Kidney (tissue), 13 donors: ENCODE measurements at regions not wholly inside any gene's neighbourhood (a gene's known extent, or its start where the extent isn't known, plus 50 kb on each side); places are given as distances from the start of the nearest gene placed in this dataset.

ENCODE experiments used
- DNase-seq, 5 donors: peaks; one replicate each; pipeline ENCODE4 v3.0.0-alpha.2; 2013 to 2020
- FAIRE-seq: peaks from 2 replicates; lab custom pipeline; 2012; peaks lifted over from hg19 to GRCh38; lab: Jason Lieb, UNC
- H3K27ac ChIP-seq, 2 donors: one replicate each; pipeline ENCODE4 v1.7.0; 2013; ENCODE audit warnings: low read depth in 2 of 2, low read length in 2 of 2, inconsistent platforms in 1 of 2
- H3K27me3 ChIP-seq: one replicate; pipeline ENCODE4 v1.7.1; 2013; ENCODE audit warnings: low read length, inconsistent platforms; ENCODE audit not compliant: control insufficient read depth, insufficient read depth
- H3K36me3 ChIP-seq, 3 donors: one replicate each; pipeline versions ENCODE4 v1.7.0 to v1.7.1; 2013; ENCODE audit warnings: low read length in 3 of 3, control low read depth in 1 of 3, inconsistent platforms in 1 of 3; ENCODE audit not compliant: insufficient read depth in 3 of 3, control insufficient read depth in 2 of 3
- H3K4me1 ChIP-seq, 3 donors: one replicate each; pipeline versions ENCODE4 v1.7.0 to v1.7.1; 2013; ENCODE audit warnings: low read length in 3 of 3, inconsistent platforms in 1 of 3, low read depth in 1 of 3; ENCODE audit not compliant: control insufficient read depth in 2 of 3, insufficient read depth in 2 of 3
- H3K4me3 ChIP-seq, 3 donors: one replicate each; pipeline versions ENCODE4 v1.7.0 to v1.8.1; 2013; ENCODE audit warnings: low read length in 3 of 3, control low read depth in 1 of 3, inconsistent platforms in 1 of 3
- H3K9ac ChIP-seq, 3 donors: one replicate each; pipeline versions ENCODE4 v1.7.0 to v1.7.1; 2013; ENCODE audit warnings: low read length in 3 of 3, control low read depth in 1 of 3, inconsistent platforms in 1 of 3
- H3K9me3 ChIP-seq, 3 donors: one replicate each; pipeline versions ENCODE4 v1.7.0 to v1.7.1; 2013; ENCODE audit warnings: low read length in 3 of 3, control low read depth in 1 of 3, inconsistent platforms in 1 of 3; ENCODE audit not compliant: control insufficient read depth in 2 of 3, insufficient read depth in 1 of 3
- intact Hi-C: fragments of 100-400 bp; cut with DNase I; formaldehyde crosslinking; loops from one replicate; pipeline ENCODE4 v1.11.1; 2022
- TF ChIP-seq, protein P1 (sequence below): IDR thresholded peaks from 3 replicates; pipeline ENCODE4 v1.5.1; 2012; ENCODE audit warnings: mild to moderate bottlenecking, moderate library complexity, borderline replicate concordance; ENCODE audit not compliant: insufficient read depth; ENCODE audit errors: extremely low read depth
- donor health status: control.
- donor health status: control.
- donor health status: control.
- donor health status: control.
- donor health status: control.
- donor health status: DM: yes; HTN: yes; CAD: no.
- donor health status: Normal renal cell carcinoma (clear cell type).

DNA sequence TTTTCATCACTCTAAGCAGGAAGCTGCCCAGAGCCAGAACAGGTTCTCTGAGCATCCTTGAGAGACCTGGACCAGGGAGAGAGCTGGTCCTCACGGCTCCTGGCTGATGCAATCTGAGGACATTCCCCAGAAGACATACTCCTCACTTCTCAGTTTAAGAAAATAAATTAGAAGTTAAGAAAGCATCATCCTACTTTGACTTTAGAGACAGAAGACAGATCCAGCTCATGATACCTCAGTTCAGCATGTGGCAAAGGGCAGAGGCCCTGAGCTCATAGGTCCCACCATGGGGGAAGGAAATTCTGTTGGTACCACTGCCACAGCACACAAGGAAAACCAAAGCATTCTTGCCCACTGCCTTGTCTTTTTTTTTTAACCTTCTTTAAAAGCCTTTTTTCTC is 378.1 kb upstream of the JARID2 start:
- Histone ChIP-seq H3K36me3 (no peaks in the 10 kb centered on the region), H3K4me1 (peaks cover 0 to 3% (median 3%) of the 10 kb centered on the region in 3 donors), H3K4me3 (no peak overlapping the region), H3K9me3 (no peaks in the 10 kb centered on the region), H3K27ac (no peak overlapping the region), H3K9ac (no peak overlapping the region), H3K27me3 (no peaks in the 10 kb centered on the region)
- TF ChIP-seq, protein P1, sequence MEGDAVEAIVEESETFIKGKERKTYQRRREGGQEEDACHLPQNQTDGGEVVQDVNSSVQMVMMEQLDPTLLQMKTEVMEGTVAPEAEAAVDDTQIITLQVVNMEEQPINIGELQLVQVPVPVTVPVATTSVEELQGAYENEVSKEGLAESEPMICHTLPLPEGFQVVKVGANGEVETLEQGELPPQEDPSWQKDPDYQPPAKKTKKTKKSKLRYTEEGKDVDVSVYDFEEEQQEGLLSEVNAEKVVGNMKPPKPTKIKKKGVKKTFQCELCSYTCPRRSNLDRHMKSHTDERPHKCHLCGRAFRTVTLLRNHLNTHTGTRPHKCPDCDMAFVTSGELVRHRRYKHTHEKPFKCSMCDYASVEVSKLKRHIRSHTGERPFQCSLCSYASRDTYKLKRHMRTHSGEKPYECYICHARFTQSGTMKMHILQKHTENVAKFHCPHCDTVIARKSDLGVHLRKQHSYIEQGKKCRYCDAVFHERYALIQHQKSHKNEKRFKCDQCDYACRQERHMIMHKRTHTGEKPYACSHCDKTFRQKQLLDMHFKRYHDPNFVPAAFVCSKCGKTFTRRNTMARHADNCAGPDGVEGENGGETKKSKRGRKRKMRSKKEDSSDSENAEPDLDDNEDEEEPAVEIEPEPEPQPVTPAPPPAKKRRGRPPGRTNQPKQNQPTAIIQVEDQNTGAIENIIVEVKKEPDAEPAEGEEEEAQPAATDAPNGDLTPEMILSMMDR: no peak
- intact Hi-C loops: no loop called here
- FAIRE-seq: no peak
- no peak for DNase-seq

DNA sequence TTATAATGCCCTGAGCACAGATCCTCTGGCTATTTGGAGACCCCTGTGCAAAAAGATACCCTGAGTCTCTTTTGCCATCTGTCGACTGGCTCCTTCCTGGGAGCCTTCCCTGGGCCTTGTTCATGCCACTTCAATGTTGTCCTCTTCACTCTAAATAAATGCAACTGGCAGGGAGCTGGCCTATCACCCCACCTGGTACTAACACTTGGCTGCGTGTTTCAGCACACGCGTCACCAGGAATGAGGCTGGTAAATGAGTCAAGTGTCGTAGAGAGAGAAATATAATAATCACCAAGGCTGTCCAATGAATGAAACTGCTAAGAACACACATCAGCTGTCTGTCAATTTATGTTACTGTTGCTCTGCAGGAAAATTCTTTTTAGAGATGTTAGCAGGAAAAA is 374.6 kb upstream of the JARID2 start:
- FAIRE-seq (no peak), DNase-seq (no peak)
- Histone ChIP-seq H3K9ac (no peak overlapping the region), H3K4me1 (no peaks in the 10 kb centered on the region), H3K4me3 (no peak overlapping the region), H3K9me3 (no peaks in the 10 kb centered on the region), H3K27ac (no peak overlapping the region), H3K36me3 (no peaks in the 10 kb centered on the region), H3K27me3 (no peaks in the 10 kb centered on the region)
- TF ChIP-seq, protein P1: no peak
- intact Hi-C loops: no loop called here

- Histone ChIP-seq H3K36me3 (no peaks in the 10 kb centered on the region), H3K4me3 (no peak overlapping the region), H3K9me3 (no peaks in the 10 kb centered on the region), H3K27ac (no peak overlapping the region), H3K27me3 (no peaks in the 10 kb centered on the region), H3K4me1 (peaks cover 0 to 2% (median 0%) of the 10 kb centered on the region in 3 donors), H3K9ac (no peak overlapping the region)
- DNase-seq (no peak), FAIRE-seq (no peak)
- TF ChIP-seq, protein P1: no peak
- intact Hi-C loops: no loop called here
These were observed 372.8 kb upstream of the JARID2 start for GRCh38 chr6:14873101-14873500.

GRCh38 chr6:14873781-14874441 is 372.0 kb upstream of the JARID2 start:
- TF ChIP-seq, protein P1: no peak
- peaks cover 0 to 2% (median 0%) of the 10 kb centered on the region in 3 donors for H3K4me1 ChIP-seq
- H3K9me3 ChIP-seq: no peaks in the 10 kb centered on the region
- peak; percentile 50 for FAIRE-seq
- H3K36me3 ChIP-seq: no peaks in the 10 kb centered on the region
- H3K4me3 ChIP-seq: no peak overlapping the region
- intact Hi-C loops: no loop called here
- no peak overlapping the region for H3K9ac ChIP-seq
- no peak overlapping the region for H3K27ac ChIP-seq
- no peak for DNase-seq
- H3K27me3 ChIP-seq: no peaks in the 10 kb centered on the region
